NCI-H146 (cell line): ENCODE measurements at regions not wholly inside any gene's neighbourhood (a gene's known extent, or its start where the extent isn't known, plus 50 kb on each side); places are given as distances from the start of the nearest gene placed in this dataset.
"Not testable (repeated sequence)": the region's sequence is repeated elsewhere in the genome, so short reads cannot be mapped to it uniquely, and the experiment has no call there.

ENCODE experiments used
- DNase-seq: peaks from one replicate; lab custom pipeline; 2025; lab: John Stamatoyannopoulos, UW

DNA sequence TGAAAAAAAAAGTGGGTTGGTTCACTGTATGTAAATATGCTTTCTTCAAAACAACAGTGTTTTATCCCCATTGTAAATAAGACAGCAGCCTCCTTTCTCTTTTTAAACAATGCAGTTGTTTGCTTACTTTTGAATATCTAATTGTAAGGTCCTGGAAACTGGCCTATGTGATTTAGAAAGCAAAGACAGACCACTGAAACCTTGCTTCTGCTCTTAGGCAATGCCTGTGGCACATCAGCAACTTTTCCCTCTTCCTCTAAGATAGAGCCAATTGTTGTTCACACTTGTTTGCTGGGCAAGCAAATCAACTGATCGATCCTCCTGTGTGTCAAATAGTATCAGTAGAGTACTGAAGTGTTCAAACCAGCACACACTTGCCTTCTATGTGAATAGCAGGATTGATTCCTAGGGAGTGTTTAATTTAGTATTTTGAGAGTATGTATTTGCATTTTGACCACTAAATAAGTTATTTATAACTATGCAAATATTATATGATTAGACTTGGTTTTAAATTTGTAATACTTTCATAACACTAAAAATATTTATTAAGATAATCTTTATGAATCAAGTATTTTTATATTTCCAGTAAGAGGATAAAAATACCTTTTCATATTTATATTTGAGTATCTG lies 55.4 kb upstream of the GRPR start:
- DNase-seq = no peak

DNA sequence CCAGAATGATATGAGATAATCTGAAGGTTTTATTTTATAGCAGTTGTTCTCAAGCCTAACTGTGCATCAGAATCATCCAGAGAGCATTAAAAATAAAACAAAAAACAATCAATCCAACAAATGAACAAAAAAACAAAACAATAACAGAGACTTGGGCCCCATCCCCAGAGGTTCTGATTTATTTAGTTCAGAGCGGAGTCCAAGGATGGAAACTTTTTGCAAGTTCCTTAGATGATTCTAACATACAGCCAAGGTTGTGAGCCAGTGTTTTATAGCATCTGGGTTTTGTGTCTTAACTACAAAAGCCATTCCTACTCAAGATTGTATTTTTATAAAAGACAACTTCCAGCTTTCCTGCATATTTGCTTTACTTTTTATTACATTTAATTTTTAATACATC lies 59.4 kb upstream of the GRPR start:
- no peak for DNase-seq

DNA sequence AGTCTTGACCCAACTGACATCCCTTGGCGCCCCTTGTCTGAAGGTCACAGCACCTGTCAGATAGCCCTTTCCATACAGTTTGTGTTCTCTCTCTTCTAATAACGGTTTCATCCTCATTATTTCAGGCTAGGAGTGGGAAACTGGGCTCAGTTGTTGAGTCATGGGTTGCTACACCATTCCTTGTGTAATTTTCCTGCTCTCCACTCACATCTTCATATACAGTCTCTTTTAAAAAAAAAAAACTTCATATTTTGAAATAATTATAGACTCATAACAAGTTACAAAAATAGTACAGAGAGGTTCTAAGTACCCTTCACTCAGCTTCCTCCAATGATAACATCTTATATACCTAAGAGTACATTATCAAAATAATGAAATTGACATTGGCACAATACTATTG lies 60.2 kb upstream of the GRPR start:
- DNase-seq = no peak

DNA sequence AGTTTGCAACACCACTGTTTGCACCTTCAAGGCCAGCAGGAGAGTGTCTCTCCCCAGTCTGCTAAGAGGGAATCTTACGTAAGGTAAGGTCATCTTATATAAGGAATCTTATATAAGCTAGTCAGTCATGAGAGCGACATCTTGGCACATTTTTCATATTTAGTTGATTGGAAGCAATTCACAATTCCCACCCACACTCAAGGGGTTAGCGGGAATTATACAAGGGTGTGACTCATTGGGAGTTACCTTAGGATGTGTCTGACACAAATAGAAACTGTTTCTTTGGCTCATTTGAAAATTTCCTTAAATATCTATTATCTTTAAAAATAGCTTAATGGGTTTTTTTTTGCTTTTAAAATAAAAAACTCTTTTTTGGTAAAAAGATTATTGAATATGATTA lies 62.1 kb upstream of the GRPR start:
- no peak for DNase-seq

DNA sequence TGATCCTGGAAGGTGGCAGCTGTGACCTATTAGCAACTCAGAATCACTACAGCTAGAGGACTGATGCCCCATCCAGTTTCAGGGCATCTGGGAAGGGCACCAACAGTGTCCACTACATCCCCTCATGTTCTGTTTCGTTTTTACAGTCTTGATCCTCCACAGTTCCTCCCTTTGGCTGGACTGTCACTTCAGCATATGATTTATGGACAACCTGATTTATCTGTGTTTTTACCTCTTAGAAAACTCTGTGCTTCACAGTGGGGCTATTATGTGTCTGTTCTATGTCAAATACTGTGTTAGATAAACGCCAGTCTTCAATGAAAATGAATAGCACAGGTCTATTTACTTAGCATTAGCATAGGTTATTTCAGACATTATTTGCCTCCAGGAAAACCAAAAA lies 63.1 kb upstream of the GRPR start:
- no peak for DNase-seq

DNA sequence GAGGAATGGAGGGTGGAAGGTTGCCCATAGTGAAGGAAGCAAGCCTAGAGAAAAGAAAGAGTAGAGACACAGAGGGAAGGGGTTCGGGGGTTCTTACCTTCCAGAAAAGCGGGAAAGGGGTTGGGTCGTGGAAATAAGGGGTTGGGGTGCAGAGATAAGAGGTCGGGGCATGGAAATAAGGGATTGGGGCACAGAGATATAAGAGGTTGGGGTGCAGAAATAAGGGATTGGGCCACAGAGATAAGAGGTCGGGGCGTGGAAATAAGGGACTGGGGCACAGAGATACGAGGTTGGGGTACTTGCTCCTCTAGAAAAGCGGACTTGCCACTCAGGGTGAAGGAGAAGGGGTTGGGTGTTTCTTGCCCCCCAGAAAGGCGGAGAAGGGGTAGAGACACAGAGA lies 74.2 kb upstream of the GRPR start:
- DNase-seq = not testable (repeated sequence)

DNA sequence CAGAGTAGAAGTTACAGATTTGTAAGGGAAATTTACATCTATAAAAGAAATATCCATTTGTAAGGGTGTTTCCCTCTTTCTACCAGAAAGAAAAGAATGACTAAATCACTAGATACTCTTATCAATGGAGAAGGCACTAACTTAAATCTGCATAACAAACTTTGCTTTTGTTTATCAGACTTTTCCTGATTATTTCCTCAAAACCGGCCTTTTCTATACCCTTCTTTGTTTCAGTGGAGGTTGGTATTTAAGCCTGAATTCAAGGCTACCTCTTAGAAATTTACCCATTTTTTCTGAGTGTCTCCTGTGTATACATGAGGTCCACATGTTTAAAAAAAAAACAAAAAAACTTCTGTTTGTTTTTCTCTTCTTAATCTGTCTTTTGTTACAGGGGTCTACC lies 80.4 kb upstream of the GRPR start:
- no peak for DNase-seq

DNA sequence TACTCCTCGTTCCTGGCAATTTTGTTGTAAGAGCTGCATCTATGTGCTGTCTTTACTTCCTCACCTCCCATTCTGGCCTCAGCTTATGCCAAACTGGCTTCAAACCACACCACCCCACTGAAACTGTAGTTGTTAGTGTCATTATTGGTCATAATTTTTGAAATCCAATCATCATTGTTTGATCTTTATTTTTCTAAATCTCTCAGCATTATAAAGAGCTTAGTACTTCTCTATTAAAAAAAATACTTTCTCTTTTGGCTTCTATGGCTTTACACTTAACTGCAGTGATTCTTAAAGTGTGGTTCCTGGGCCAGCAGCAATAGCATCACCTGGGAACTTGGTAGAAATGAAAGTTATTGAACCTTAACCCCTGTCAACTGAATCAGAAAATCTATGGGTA lies 83.5 kb upstream of the GRPR start:
- DNase-seq = no peak

DNA sequence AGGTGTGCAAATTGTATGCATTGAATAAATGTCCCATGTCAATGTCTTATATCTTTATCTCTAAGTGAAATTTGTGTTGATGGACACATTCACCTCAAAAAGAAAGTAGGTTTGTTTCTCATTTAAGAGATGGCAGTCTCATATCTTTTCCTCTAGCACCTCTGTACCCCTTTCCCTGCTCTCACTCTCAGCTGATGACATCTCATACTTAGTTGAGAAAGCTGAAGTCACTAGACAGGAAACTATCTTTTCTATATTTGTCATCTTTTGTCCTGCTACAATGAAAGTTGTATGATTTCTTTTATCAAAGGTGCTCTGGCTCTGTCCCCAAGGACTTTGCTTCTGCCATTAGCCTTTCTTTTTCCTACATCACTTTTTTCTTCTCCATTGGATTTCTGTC lies 84.0 kb upstream of the GRPR start:
- no peak for DNase-seq

DNA sequence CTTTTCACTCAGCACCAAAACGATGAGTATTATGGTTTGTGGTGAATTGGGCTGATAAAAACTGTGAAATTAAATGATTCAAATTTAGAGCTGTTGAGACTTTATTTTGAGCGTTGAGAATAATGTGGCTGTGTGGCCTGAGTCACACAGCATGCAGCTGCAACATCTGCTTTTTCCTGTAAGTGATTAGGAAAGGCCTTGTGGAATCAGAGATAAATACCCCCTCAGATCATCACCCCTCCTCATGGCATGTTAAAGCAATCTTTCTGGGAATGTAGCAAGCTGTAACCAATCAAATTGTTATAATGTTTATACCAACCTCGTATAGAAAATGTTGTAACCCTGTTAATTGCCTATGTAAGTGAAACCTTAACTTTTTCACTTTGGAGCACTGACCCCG lies 90.0 kb upstream of the GRPR start:
- no peak for DNase-seq

DNA sequence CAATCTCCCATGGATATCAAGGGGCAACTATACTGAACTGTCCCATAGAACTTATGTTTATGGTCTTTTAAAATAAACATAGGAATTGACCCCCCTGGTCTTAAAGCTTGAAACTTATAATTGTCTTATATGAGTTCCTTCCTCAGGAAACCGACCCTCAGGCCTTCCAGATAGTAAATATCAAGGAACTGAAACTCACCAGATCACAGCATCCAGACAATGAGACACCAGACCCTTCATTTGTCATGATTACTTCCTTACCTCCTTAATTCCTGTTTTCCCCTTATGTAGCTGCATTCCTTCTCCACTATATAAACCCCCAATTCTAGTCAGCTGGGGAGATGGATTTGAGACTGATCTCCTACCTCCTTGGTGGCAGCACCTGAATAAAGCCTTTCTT lies 94.8 kb upstream of the GRPR start:
- DNase-seq = no peak

DNA sequence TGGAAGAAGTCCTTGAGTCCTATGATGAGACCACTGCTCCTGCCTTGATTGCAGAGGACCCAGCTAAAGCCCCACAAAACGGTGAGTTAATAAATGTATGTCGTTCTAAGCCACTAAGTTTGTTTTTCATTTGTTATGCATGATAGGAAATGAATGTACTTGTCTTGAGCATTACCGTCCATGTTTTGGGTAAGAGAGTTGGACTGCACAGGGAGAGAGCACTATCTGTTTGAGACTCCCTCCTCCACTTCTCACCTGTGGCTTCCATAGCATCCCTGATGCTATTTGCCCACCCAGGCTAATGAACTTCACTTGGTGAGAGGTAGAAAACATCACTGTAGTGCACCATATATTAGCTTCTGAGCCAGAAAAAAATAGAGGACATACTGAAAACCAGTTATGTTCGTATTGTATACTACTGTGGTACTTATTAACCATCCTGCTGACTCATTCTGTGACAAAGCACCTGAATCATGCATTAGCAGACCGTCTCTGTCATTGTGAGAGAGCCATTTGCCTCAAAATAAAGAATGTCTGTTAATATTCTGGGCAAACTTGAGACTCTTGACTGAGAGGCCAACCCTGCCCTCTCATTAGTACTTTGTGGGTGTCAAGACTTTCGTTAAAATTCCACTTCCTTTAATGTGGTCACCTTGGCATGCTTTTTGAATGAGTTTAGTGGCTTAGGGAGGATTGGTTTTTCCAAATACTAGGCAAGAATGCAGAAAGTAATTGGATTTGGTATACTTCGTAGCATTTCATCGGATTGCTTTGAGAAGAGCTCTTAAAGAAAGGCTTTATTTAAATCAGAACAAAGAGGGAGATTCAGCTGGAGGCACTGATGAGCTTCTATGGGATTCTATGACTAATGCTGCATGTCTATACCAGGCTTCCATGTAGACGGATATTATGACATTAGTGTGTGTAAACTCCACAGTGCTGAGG lies 99.3 kb upstream of the GRPR start:
- no peak for DNase-seq

DNA sequence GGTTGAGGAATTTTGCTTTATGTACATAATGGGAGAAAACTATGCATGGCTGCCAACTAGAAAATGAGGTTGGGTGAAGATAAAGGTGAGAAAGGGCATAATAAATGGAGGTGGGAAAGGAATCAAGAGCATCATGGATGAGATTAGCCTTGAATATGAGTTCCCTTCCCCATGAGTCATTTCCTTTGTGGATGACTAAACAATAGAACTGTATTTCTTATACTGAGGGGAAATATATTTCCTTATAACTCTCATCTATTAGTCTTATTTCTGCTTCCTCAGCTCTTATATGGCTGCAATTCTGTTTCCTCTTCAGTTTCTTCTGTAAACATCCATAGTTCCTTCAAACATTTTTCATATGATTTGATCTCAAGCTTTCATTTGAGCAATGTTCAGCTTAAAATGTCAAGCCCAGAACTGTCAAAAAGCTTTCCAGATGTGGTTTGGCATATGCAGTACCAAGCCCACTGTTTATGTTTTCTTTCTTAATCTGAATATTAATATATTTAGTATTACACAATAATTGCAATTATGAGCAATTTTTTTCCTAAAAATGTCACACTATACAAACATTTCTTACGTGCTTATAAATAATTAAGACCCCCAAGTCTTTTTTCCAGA lies 100.7 kb upstream of the GRPR start:
- no peak for DNase-seq

DNA sequence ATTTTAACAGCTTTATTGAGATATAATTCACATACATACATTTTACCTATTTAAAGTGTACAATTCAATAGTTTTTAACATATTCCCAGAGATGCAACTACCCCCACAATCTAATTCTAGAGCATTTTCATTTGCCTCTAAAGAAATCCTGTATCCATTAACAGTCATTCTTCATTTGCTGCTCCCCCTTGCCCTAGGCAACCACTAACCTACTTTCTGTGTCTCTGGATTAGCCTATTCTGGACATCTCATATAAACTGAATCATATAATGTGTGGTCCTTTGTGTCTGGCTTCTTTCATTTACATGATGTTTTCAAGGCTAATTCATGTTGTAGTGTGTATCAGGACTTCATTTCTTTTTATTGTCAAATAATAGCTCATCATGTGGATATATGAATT lies 105.1 kb upstream of the GRPR start:
- DNase-seq = no peak

DNA sequence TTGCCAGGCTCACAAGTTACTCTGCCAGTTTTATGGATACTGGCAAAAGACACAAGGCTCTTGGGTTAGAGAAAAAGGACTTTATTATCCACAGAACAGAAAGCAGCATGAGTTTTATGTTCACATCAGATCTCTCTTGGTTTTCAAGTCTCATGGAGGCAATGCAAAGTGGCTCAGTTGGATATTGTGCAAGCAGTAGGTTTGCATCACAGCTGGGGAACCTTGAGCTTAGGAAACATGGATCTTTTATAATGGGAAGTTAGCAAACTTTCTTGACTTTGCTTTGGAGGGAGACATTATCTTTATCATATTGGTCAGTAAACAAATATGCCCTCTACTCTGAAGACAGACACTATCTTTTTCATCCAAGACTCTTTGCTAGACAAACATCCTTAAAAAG lies 109.2 kb upstream of the GRPR start:
- DNase-seq = no peak

DNA sequence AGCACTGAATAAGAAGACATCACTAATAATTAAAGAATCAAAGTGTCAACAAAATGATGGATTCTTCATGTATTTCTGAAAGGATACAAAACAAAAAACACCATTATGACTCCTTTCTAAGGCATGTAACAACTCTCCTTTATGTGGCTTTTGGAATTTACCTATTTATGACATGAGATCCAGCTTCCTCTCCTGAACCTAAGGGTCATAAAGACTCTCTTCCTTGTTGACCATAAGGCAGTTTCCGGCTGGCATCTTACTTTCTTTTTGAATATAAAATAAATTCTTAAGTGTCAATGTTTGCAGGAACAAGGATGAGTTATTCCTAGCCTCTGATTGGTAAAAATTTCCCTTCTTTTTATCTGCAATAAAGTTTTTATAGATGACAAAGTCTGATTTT lies 111.1 kb upstream of the GRPR start:
- no peak for DNase-seq

DNA sequence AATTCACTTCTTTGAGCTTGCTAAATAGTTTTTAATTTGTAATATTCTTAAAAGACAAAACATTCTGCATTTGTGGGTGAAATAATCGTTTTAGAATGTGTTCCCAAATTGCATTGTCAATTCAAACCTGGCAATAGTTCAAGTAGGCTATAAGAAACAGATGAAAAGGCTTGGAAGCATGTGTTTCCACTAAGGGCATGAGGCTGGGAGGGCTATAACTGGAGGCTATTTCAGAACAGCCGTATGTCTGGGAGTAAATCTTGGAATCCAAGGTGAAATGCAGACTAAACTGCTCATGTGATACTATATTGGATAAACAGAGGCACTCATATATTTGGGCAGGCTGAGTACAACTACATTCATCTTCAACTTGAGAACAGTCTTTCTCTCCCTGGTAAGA lies 117.4 kb upstream of the GRPR start:
- no peak for DNase-seq

DNA sequence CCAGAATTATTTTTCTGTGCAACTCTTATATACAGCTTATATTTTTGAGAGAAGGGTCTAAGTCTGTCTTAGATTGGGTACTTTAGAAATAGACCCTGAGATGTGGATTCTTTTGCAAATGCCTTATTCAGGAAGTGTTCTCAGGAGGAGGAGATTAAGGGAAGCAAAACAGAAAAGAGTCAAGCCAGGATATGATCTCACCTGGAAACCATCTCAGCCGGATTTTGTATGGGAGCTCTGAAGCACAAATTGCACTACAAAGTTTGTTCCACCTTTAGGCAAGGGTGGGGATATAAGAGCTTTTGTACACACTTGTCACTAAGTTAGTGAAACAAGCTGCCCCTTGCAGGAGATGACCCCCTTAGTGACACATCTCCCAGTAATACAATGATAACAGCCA lies 121.2 kb upstream of the GRPR start:
- DNase-seq = no peak

DNA sequence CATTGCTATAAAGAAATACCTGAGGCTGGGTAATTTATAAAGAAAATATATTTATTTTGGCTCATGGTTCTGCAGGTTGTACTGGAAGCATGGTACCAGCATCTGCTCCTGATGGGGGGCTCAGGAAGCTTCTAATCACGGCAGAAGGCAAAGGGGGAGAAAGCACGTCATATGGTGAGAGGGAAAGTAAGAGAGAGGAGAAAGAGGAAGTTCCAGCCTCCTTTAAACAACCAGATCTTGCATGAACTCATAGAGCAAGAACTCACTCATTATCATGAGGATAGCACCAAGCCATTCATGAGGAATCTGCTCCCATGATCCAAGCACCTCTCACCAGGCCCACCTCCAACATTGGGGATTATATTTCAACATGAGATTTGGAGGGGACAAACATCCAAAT lies 125.0 kb upstream of the GRPR start:
- no peak for DNase-seq

DNA sequence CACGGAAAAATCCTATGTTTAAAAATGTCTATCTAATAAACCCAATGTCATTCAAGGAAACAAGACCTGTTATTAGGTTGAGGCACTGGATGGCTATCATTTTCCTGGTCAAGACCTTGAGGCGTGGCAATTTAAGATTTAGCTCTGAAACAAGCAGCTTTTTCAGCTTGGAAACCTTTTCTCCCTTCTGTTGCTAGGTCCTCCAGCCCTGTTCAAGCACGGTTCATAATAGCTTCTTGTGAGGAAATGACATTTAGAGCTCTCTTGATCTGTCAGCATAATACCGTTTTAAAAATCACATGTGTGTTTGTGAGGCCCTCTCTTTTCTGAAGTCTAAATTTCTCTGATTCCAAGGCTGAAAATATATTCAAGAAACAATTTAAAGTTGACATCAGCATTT lies 133.6 kb upstream of the GRPR start:
- no peak for DNase-seq

DNA sequence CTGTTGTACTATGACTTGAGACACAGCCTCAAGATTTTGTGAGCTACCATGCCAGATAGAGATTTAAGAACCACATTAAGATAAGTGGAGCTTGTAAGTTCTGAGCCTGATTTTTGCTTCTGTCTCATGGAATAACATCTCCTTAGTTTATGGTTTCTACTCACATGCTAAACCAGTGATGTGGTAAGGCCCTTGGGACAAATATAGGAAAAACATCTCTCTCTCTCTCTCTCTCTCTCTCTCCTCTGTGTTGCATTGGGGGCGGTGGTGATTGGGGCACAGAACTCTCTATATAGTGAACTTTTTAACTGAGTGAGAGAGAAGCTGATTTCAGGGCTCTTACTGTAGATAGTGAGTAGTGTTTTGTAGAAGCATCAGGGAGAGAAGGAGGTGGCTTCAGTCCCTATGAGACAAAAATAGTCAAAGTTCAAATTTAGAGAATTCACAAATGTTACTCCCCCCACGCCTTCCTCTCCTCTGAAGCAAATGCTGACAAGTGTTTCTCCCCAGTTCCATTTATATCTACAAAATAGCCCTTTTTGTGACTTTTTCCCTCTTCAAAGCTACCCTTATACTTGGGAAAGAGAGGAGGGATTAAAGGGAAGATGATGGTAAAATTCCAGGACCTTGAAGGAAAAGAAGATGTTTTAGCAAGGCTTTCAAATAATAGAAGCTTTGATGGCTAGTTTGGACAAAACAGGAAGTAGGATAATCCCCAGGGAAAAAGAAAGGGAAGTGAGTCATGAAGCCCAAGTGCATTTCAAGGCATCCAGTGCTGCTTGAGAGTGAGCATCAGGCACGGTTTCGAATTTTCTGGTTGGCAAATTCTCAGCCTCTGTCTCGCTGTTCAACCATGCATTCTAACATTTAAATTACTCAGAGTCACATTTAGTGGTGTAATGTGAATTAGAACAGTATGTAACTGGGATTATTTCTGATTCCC lies 134.3 kb upstream of the AP1S2 start:
- DNase-seq = no peak

DNA sequence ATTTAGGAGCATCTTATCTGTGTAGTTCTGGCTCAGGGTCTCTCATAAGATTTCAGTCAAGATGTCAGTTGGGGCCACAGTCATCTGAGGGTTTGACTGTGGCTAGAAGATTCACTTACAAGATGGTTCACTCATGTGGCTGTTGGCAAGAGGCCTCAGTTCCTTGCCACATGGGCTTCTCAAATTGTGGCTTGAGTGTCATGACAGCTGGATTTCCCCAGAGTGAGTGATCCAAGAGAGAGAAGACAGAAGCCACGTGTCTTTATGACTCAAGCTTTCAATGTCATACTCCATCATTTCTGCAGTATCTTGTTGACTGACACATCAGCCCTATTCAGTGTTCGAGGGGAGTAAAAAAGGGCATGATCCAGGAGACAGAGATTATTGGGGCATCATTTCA lies 131.3 kb upstream of the AP1S2 start:
- no peak for DNase-seq
